IPS-18a (cell line): ENCODE measurements at regions not wholly inside any gene's neighbourhood (a gene's known extent, or its start where the extent isn't known, plus 50 kb on each side); places are given as distances from the start of the nearest gene placed in this dataset.

ENCODE experiments used
- H3K27ac ChIP-seq: one replicate; pipeline ENCODE4 v1.5.1; 2013; ENCODE audit warnings: low read length
- H3K27me3 ChIP-seq: one replicate; pipeline ENCODE4 v1.6.1; 2013; ENCODE audit warnings: mild to moderate bottlenecking, low read length; ENCODE audit not compliant: control insufficient read depth, insufficient read depth
- H3K36me3 ChIP-seq: one replicate; pipeline ENCODE4 v1.6.1; 2013; ENCODE audit warnings: low read depth, low read length; ENCODE audit not compliant: control insufficient read depth
- H3K4me1 ChIP-seq: one replicate; pipeline ENCODE4 v1.6.1; 2013; ENCODE audit warnings: low read depth, low read length; ENCODE audit not compliant: control insufficient read depth
- H3K4me3 ChIP-seq: one replicate; pipeline ENCODE4 v1.5.1; 2013; ENCODE audit warnings: low read length
- H3K9ac ChIP-seq: one replicate; pipeline ENCODE4 v1.6.1; 2013; ENCODE audit warnings: mild to moderate bottlenecking, low read length, moderate library complexity
- H3K9me3 ChIP-seq: one replicate; pipeline ENCODE4 v1.6.1; 2013; ENCODE audit warnings: low read depth, low read length; ENCODE audit not compliant: control insufficient read depth

- no peaks in the 10 kb centered on the region for H3K27me3 ChIP-seq
- no peak overlapping the region for H3K9ac ChIP-seq
- no peaks in the 10 kb centered on the region for H3K9me3 ChIP-seq
- H3K27ac ChIP-seq, result no peak overlapping the region
- H3K4me1 ChIP-seq, result peaks cover 30% of the 10 kb centered on the region
- H3K36me3 ChIP-seq, result no peaks in the 10 kb centered on the region
- H3K4me3 ChIP-seq, result no peak overlapping the region
These were observed 272.4 kb upstream of the MARCKS start for GRCh38 chr6:113584767-113585166.

- H3K9ac ChIP-seq, result no peak overlapping the region
- no peaks in the 10 kb centered on the region for H3K27me3 ChIP-seq
- peaks cover 30% of the 10 kb centered on the region for H3K4me1 ChIP-seq
- H3K27ac ChIP-seq, result no peak overlapping the region
- H3K9me3 ChIP-seq, result no peaks in the 10 kb centered on the region
- no peak overlapping the region for H3K4me3 ChIP-seq
- no peaks in the 10 kb centered on the region for H3K36me3 ChIP-seq
These were observed 271.9 kb upstream of the MARCKS start for GRCh38 chr6:113585246-113585645.

DNA sequence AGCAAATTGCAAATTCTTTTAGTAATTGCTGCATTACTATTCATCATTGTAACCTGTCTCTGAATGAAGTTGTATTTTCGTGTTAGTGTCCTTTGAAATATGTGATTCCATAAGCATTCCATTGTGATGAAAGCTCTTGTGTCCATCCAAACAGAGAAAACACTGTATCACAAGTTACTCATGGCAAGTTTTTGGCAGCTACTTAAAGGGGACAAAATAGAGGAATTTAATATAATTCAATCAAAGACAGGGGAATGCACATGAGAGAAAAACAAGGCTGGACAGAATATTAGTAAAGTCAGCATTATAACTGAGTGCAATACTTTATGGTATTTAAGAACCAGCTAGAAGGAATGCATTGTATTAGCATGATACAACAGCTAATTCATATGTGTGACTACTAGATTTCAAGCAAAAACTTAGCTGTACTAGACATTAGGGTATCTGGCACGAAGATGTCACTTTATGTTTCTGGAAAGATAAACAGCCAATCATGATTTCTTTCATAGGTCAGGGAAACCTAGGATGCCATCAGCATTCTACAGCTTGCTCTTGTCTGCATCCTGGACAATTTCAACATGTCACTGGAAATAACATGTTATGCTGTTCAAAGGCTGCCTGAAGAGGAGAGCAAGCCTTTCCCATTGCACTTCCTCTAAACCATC, 270.6 kb upstream of the MARCKS start:
- H3K9ac ChIP-seq, result peak overlapping the region; percentile 67
- H3K27ac ChIP-seq, result peak overlapping the region; percentile 97
- H3K4me3 ChIP-seq, result peak overlapping the region; percentile 47
- H3K27me3 ChIP-seq, result no peaks in the 10 kb centered on the region
- no peaks in the 10 kb centered on the region for H3K9me3 ChIP-seq
- H3K36me3 ChIP-seq, result no peaks in the 10 kb centered on the region
- peaks cover 32% of the 10 kb centered on the region for H3K4me1 ChIP-seq

DNA sequence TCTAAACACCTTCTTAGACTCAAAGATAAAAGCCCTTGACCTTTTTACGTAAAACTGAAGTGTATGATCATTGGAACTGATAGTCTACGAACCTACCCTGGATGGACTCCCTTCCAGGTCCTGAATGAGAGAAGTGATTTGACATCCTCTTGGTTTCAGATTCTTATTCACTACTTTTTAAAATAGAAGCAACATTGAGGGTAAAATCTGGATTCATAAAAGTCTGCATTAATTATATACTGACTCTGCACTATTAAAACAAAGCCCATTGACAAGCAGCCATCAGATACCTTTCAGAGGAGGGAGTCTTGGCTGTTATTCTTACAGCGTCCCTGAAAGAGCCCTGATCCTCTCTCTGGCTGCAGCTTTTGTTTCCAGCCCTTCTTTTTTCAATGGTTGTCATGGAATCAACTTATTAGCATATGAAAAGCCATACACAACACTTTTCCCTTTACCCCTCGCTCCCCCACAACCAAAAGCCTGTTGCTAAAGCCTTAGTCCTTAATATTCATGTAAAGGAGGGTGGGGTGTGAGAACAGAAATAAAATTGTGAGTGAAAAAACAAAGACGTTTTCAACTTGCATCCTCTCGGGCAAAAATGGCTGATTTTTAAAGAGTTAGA, 270.0 kb upstream of the MARCKS start:
- Histone ChIP-seq H3K27ac (peak overlapping the region; percentile 97), H3K36me3 (no peaks in the 10 kb centered on the region), H3K4me1 (peaks cover 38% of the 10 kb centered on the region), H3K9me3 (no peaks in the 10 kb centered on the region), H3K4me3 (peak overlapping the region; percentile 47), H3K9ac (peak overlapping the region; percentile 67), H3K27me3 (no peaks in the 10 kb centered on the region)

DNA sequence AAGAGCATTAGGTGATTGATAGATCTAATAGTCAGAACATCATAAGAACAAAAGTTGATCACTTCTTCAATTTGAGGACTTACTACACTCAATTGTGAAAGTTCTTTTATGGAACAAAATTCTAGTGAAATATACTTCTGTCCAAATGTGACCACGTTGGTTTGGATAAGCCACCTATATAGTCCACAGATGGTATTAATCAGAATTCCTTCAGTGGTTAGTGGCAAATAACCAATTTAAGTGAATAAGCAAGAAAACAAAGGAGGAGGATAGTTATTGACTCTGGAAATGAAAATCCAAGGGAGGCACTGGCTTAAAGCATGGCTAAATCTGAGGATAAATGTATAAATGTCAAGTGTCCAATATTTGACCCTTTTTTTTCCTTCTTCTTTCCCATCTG, 268.5 kb upstream of the MARCKS start:
- no peak overlapping the region for H3K27ac ChIP-seq
- no peak overlapping the region for H3K4me3 ChIP-seq
- H3K9me3 ChIP-seq, result no peaks in the 10 kb centered on the region
- no peaks in the 10 kb centered on the region for H3K36me3 ChIP-seq
- H3K4me1 ChIP-seq, result peaks cover 48% of the 10 kb centered on the region
- no peaks in the 10 kb centered on the region for H3K27me3 ChIP-seq
- H3K9ac ChIP-seq, result no peak overlapping the region

- Histone ChIP-seq H3K4me1 (peaks cover 33% of the 10 kb centered on the region), H3K36me3 (no peaks in the 10 kb centered on the region), H3K9me3 (no peaks in the 10 kb centered on the region), H3K27ac (no peak overlapping the region), H3K4me3 (peak overlapping the region; percentile 13), H3K9ac (no peak overlapping the region), H3K27me3 (no peaks in the 10 kb centered on the region)
These were observed 265.0 kb upstream of the MARCKS start for GRCh38 chr6:113591896-113592827.

DNA sequence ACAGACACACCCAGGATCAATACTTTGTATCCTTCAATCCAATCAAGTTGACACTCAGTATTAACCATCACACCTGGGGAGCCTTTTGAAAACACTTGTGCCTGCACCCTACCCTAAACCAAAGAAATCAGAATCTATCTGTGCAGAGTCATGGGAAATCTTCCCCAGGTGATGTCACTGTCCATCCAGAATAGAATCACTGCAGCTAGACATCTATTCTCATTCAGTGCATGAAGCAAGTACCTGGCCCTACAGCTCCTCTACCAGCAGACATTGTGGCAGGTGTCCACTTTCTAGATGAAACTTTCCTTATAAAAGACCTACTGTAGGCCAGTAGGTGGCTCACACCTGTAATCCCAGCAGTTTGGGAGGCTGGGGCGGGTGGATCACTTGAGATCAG, 262.4 kb upstream of the MARCKS start:
- no peak overlapping the region for H3K9ac ChIP-seq
- no peak overlapping the region for H3K27ac ChIP-seq
- no peaks in the 10 kb centered on the region for H3K36me3 ChIP-seq

DNA sequence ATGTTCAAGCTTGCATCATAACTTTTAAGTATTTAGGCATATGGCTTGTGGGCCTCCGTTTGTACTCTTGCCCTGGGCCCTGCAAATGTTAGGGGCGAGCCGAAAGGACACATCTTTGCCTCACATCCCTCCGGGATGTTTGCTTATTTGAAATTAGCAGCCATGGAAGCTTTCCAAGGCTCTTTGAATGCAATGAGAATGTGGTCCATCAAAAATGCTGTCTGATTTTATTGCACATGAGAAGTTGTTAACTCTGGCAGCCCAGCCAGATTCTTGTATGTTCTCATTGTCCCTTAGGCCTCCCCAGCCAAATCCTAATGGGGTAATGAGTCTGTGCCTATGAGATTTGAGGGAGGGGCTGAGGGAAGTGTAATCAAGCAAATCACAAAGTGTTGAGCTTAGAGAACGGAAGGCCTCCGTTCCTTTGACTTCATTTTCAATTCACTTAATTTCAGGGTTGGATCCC, 261.2 kb upstream of the MARCKS start:
- no peaks in the 10 kb centered on the region for H3K27me3 ChIP-seq
- no peak overlapping the region for H3K4me3 ChIP-seq
- no peaks in the 10 kb centered on the region for H3K9me3 ChIP-seq
- no peak overlapping the region for H3K27ac ChIP-seq
- H3K9ac ChIP-seq, result no peak overlapping the region
- peaks cover 18% of the 10 kb centered on the region for H3K4me1 ChIP-seq
- H3K36me3 ChIP-seq, result no peaks in the 10 kb centered on the region

More for the DNA sequence above, 262.4 kb upstream of the MARCKS start:
- H3K4me3 ChIP-seq, result no peak overlapping the region
- H3K9me3 ChIP-seq, result no peaks in the 10 kb centered on the region
- H3K4me1 ChIP-seq, result peaks cover 18% of the 10 kb centered on the region
- no peaks in the 10 kb centered on the region for H3K27me3 ChIP-seq

GRCh38 chr6:113596387-113597230, 260.5 kb upstream of the MARCKS start:
- no peak overlapping the region for H3K9ac ChIP-seq
- no peak overlapping the region for H3K27ac ChIP-seq
- peaks cover 16% of the 10 kb centered on the region for H3K4me1 ChIP-seq
- no peak overlapping the region for H3K4me3 ChIP-seq
- no peaks in the 10 kb centered on the region for H3K36me3 ChIP-seq
- H3K9me3 ChIP-seq, result no peaks in the 10 kb centered on the region
- no peaks in the 10 kb centered on the region for H3K27me3 ChIP-seq

DNA sequence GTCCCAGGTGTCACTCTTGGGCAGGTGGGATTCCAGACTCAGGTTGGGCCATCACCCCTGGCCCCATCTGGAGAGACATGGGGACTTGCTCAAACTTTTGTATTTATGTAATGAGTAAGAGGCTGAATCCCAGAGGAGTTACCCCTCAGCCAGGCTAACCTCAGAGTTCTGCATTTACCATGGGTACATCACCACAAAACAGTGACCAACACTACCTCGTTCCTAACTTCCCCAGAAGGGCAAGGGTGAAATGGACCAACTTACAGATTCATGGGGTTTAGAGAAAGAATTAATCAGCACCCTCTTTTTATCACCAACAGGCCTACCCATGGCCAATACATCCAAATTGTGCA, 259.9 kb upstream of the MARCKS start:
- no peak overlapping the region for H3K27ac ChIP-seq

GRCh38 chr6:113598786-113599185, 258.4 kb upstream of the MARCKS start:
- Histone ChIP-seq H3K9me3 (no peaks in the 10 kb centered on the region), H3K4me3 (no peak overlapping the region), H3K27me3 (no peaks in the 10 kb centered on the region), H3K36me3 (no peaks in the 10 kb centered on the region), H3K27ac (no peak overlapping the region), H3K4me1 (no peaks in the 10 kb centered on the region), H3K9ac (no peak overlapping the region)

More for the DNA sequence above, 259.9 kb upstream of the MARCKS start:
- peaks cover 10% of the 10 kb centered on the region for H3K4me1 ChIP-seq
- no peaks in the 10 kb centered on the region for H3K27me3 ChIP-seq
- H3K4me3 ChIP-seq, result no peak overlapping the region
- H3K36me3 ChIP-seq, result no peaks in the 10 kb centered on the region
- no peaks in the 10 kb centered on the region for H3K9me3 ChIP-seq
- no peak overlapping the region for H3K9ac ChIP-seq
